ENCODE measurements at regions not wholly inside any gene's neighbourhood (a gene's known extent, or its start where the extent isn't known, plus 50 kb on each side); places are given as distances from the start of the nearest gene placed in this dataset.

GRCh38 chr4:149870008-149870407, 54.4 kb upstream of the IQCM start:
- Histone ChIP-seq H3K36me3 (ENCODE audit: control insufficient read depth, insufficient read depth, low read length, severe bottlenecking) (no peaks in the 10 kb centered on the region), H3K4me1 (ENCODE audit: control insufficient read depth, insufficient read depth, low read length) (no peaks in the 10 kb centered on the region), H3K27me3 (replicated peaks; ENCODE audit: control insufficient read depth, insufficient read depth, low read length) (no peaks in the 10 kb centered on the region), H3K9me3 (ENCODE audit: control insufficient read depth, low read length) (no peaks in the 10 kb centered on the region), H3K4me3 (ENCODE audit: low read length) (no peak overlapping the region), H3K9ac (ENCODE audit: low read length) (no peak overlapping the region)
- DNase-seq (ENCODE audit: low read depth), result no peak

GRCh38 chr4:149881744-149882143, 66.1 kb upstream of the IQCM start:
- H3K27me3 ChIP-seq (replicated peaks; ENCODE audit: control insufficient read depth, insufficient read depth, low read length), result no peaks in the 10 kb centered on the region
- no peak for DNase-seq (ENCODE audit: low read depth)
- H3K4me1 ChIP-seq (ENCODE audit: control insufficient read depth, insufficient read depth, low read length), result peaks cover 35% of the 10 kb centered on the region
- H3K9ac ChIP-seq (ENCODE audit: low read length), result peak overlapping the region; percentile 53
- no peaks in the 10 kb centered on the region for H3K9me3 ChIP-seq (ENCODE audit: control insufficient read depth, low read length)
- no peak overlapping the region for H3K4me3 ChIP-seq (ENCODE audit: low read length)
- H3K36me3 ChIP-seq (ENCODE audit: control insufficient read depth, insufficient read depth, low read length, severe bottlenecking), result no peaks in the 10 kb centered on the region

GRCh38 chr4:149882251-149882650, 66.6 kb upstream of the IQCM start:
- Histone ChIP-seq H3K9me3 (ENCODE audit: control insufficient read depth, low read length) (peaks cover 1% of the 10 kb centered on the region), H3K9ac (ENCODE audit: low read length) (peak overlapping the region; percentile 53), H3K4me3 (ENCODE audit: low read length) (no peak overlapping the region), H3K27me3 (replicated peaks; ENCODE audit: control insufficient read depth, insufficient read depth, low read length) (no peaks in the 10 kb centered on the region), H3K36me3 (ENCODE audit: control insufficient read depth, insufficient read depth, low read length, severe bottlenecking) (no peaks in the 10 kb centered on the region), H3K4me1 (ENCODE audit: control insufficient read depth, insufficient read depth, low read length) (peaks cover 35% of the 10 kb centered on the region)
- no peak for DNase-seq (ENCODE audit: low read depth)

GRCh38 chr4:149884046-149884445, 68.4 kb upstream of the IQCM start:
- Histone ChIP-seq H3K27me3 (replicated peaks; ENCODE audit: control insufficient read depth, insufficient read depth, low read length) (no peaks in the 10 kb centered on the region), H3K4me3 (ENCODE audit: low read length) (peak overlapping the region; percentile 2), H3K36me3 (ENCODE audit: control insufficient read depth, insufficient read depth, low read length, severe bottlenecking) (no peaks in the 10 kb centered on the region), H3K4me1 (ENCODE audit: control insufficient read depth, insufficient read depth, low read length) (peaks cover 35% of the 10 kb centered on the region), H3K9ac (ENCODE audit: low read length) (peak overlapping the region; percentile 59), H3K9me3 (ENCODE audit: control insufficient read depth, low read length) (peaks cover 3% of the 10 kb centered on the region)
- peak; percentile 59 for DNase-seq (ENCODE audit: low read depth)

- DNase-seq (ENCODE audit: low read depth), result no peak
- no peak overlapping the region for H3K4me3 ChIP-seq (ENCODE audit: low read length)
Measured at GRCh38 chr4:149884529-149885181, 69.0 kb upstream of the IQCM start.

GRCh38 chr4:149885896-149886295, 70.3 kb upstream of the IQCM start:
- Histone ChIP-seq H3K4me3 (ENCODE audit: low read length) (no peak overlapping the region), H3K9ac (ENCODE audit: low read length) (no peak overlapping the region), H3K9me3 (ENCODE audit: control insufficient read depth, low read length) (peaks cover 3% of the 10 kb centered on the region), H3K4me1 (ENCODE audit: control insufficient read depth, insufficient read depth, low read length) (peaks cover 48% of the 10 kb centered on the region), H3K36me3 (ENCODE audit: control insufficient read depth, insufficient read depth, low read length, severe bottlenecking) (no peaks in the 10 kb centered on the region), H3K27me3 (replicated peaks; ENCODE audit: control insufficient read depth, insufficient read depth, low read length) (no peaks in the 10 kb centered on the region)
- peak; percentile 39 for DNase-seq (ENCODE audit: low read depth)

More at GRCh38 chr4:149884529-149885181, 69.0 kb upstream of the IQCM start:
- Histone ChIP-seq H3K9ac (ENCODE audit: low read length) (no peak overlapping the region), H3K4me1 (ENCODE audit: control insufficient read depth, insufficient read depth, low read length) (peaks cover 36% of the 10 kb centered on the region), H3K36me3 (ENCODE audit: control insufficient read depth, insufficient read depth, low read length, severe bottlenecking) (no peaks in the 10 kb centered on the region), H3K9me3 (ENCODE audit: control insufficient read depth, low read length) (peaks cover 3% of the 10 kb centered on the region), H3K27me3 (replicated peaks; ENCODE audit: control insufficient read depth, insufficient read depth, low read length) (no peaks in the 10 kb centered on the region)

GRCh38 chr4:149886786-149887490, 71.3 kb upstream of the IQCM start:
- no peak overlapping the region for H3K4me3 ChIP-seq (ENCODE audit: low read length)
- no peaks in the 10 kb centered on the region for H3K27me3 ChIP-seq (replicated peaks; ENCODE audit: control insufficient read depth, insufficient read depth, low read length)
- no peaks in the 10 kb centered on the region for H3K36me3 ChIP-seq (ENCODE audit: control insufficient read depth, insufficient read depth, low read length, severe bottlenecking)
- H3K4me1 ChIP-seq (ENCODE audit: control insufficient read depth, insufficient read depth, low read length), result peaks cover 45% of the 10 kb centered on the region
- no peak for DNase-seq (ENCODE audit: low read depth)
- no peak overlapping the region for H3K9ac ChIP-seq (ENCODE audit: low read length)
- H3K9me3 ChIP-seq (ENCODE audit: control insufficient read depth, low read length), result peaks cover 3% of the 10 kb centered on the region

- Histone ChIP-seq H3K4me1 (ENCODE audit: control insufficient read depth, insufficient read depth, low read length) (peaks cover 19% of the 10 kb centered on the region), H3K9ac (ENCODE audit: low read length) (peak overlapping the region; percentile 20), H3K4me3 (ENCODE audit: low read length) (peak overlapping the region; percentile 36), H3K36me3 (ENCODE audit: control insufficient read depth, insufficient read depth, low read length, severe bottlenecking) (no peaks in the 10 kb centered on the region), H3K27me3 (replicated peaks; ENCODE audit: control insufficient read depth, insufficient read depth, low read length) (no peaks in the 10 kb centered on the region), H3K9me3 (ENCODE audit: control insufficient read depth, low read length) (peaks cover 3% of the 10 kb centered on the region)
- DNase-seq (ENCODE audit: low read depth), result no peak
Measured at GRCh38 chr4:149889991-149890390, 74.3 kb upstream of the IQCM start.

- peak overlapping the region; percentile 20 for H3K9ac ChIP-seq (ENCODE audit: low read length)
- DNase-seq (ENCODE audit: low read depth), result no peak
- peaks cover 15% of the 10 kb centered on the region for H3K4me1 ChIP-seq (ENCODE audit: control insufficient read depth, insufficient read depth, low read length)
- no peaks in the 10 kb centered on the region for H3K27me3 ChIP-seq (replicated peaks; ENCODE audit: control insufficient read depth, insufficient read depth, low read length)
- no peaks in the 10 kb centered on the region for H3K36me3 ChIP-seq (ENCODE audit: control insufficient read depth, insufficient read depth, low read length, severe bottlenecking)
- H3K4me3 ChIP-seq (ENCODE audit: low read length), result no peak overlapping the region
- H3K9me3 ChIP-seq (ENCODE audit: control insufficient read depth, low read length), result peaks cover 3% of the 10 kb centered on the region
Measured at GRCh38 chr4:149890531-149890930, 74.9 kb upstream of the IQCM start.

GRCh38 chr4:149891426-149891825, 75.8 kb upstream of the IQCM start:
- Histone ChIP-seq H3K4me3 (ENCODE audit: low read length) (no peak overlapping the region), H3K36me3 (ENCODE audit: control insufficient read depth, insufficient read depth, low read length, severe bottlenecking) (no peaks in the 10 kb centered on the region), H3K27me3 (replicated peaks; ENCODE audit: control insufficient read depth, insufficient read depth, low read length) (no peaks in the 10 kb centered on the region), H3K9ac (ENCODE audit: low read length) (no peak overlapping the region), H3K4me1 (ENCODE audit: control insufficient read depth, insufficient read depth, low read length) (peaks cover 14% of the 10 kb centered on the region), H3K9me3 (ENCODE audit: control insufficient read depth, low read length) (peaks cover 3% of the 10 kb centered on the region)
- no peak for DNase-seq (ENCODE audit: low read depth)

- Histone ChIP-seq H3K4me3 (ENCODE audit: low read length) (no peak overlapping the region), H3K9me3 (ENCODE audit: control insufficient read depth, low read length) (no peaks in the 10 kb centered on the region), H3K4me1 (ENCODE audit: control insufficient read depth, insufficient read depth, low read length) (no peaks in the 10 kb centered on the region), H3K36me3 (ENCODE audit: control insufficient read depth, insufficient read depth, low read length, severe bottlenecking) (no peaks in the 10 kb centered on the region), H3K27me3 (replicated peaks; ENCODE audit: control insufficient read depth, insufficient read depth, low read length) (no peaks in the 10 kb centered on the region), H3K9ac (ENCODE audit: low read length) (no peak overlapping the region)
- DNase-seq (ENCODE audit: low read depth), result peak; percentile 61
Measured at GRCh38 chr4:149896432-149896831, 80.8 kb upstream of the IQCM start.
